H9 (cell line): ENCODE measurements at regions not wholly inside any gene's neighbourhood (a gene's known extent, or its start where the extent isn't known, plus 50 kb on each side); places are given as distances from the start of the nearest gene placed in this dataset.

Source experiments
- DNase-seq: peaks from one replicate; pipeline ENCODE4 v3.0.0-alpha.2; 2017
- H2AFZ ChIP-seq: one replicate; pipeline ENCODE4 v1.6.1; 2013; ENCODE audit warnings: mild to moderate bottlenecking, low read length, control low read depth, moderate library complexity
- H2AK5ac ChIP-seq: 2 replicates; pipeline ENCODE4 v1.6.1; 2013; ENCODE audit warnings: low read length, control low read depth, mixed read lengths; ENCODE audit not compliant: insufficient read length
- H2BK120ac ChIP-seq: one replicate; pipeline ENCODE4 v1.6.1; 2013; ENCODE audit warnings: low read depth, mild to moderate bottlenecking, low read length, control low read depth, inconsistent platforms; ENCODE audit not compliant: poor library complexity, severe bottlenecking
- H2BK12ac ChIP-seq: 2 replicates; pipeline ENCODE4 v1.6.1; 2013; ENCODE audit warnings: low read length, control low read depth, mixed read lengths, low read depth; ENCODE audit not compliant: insufficient read length
- H2BK15ac ChIP-seq: 2 replicates; pipeline ENCODE4 v1.6.1; 2013; ENCODE audit warnings: low read depth, low read length, control low read depth
- H2BK20ac ChIP-seq: one replicate; pipeline ENCODE4 v1.6.1; 2013; ENCODE audit warnings: low read depth, mild to moderate bottlenecking, low read length, control low read depth, inconsistent platforms; ENCODE audit not compliant: poor library complexity, severe bottlenecking
- H2BK5ac ChIP-seq: 2 replicates; pipeline ENCODE4 v1.6.1; 2013; ENCODE audit warnings: low read length, control low read depth, mixed read lengths; ENCODE audit not compliant: insufficient read length
- H3K14ac ChIP-seq: 2 replicates; pipeline ENCODE4 v1.6.1; 2013; ENCODE audit warnings: low read length, control low read depth; ENCODE audit not compliant: insufficient read depth
- H3K18ac ChIP-seq: 2 replicates; pipeline ENCODE4 v1.6.1; 2013; ENCODE audit warnings: low read depth, mild to moderate bottlenecking, mixed read lengths, low read length, control low read depth; ENCODE audit not compliant: insufficient read length
- H3K23ac ChIP-seq: 2 replicates; pipeline ENCODE4 v1.6.1; 2013; ENCODE audit warnings: low read length, control low read depth, mixed read lengths, low read depth; ENCODE audit not compliant: insufficient read length
- H3K23me2 ChIP-seq: 2 replicates; pipeline ENCODE4 v1.6.1; 2013; ENCODE audit warnings: low read depth, mild to moderate bottlenecking, mixed read lengths, low read length, control low read depth; ENCODE audit not compliant: insufficient read length, poor library complexity, severe bottlenecking
- H3K27ac ChIP-seq: 2 replicates; pipeline ENCODE4 v1.5.1; 2013; ENCODE audit warnings: low read length, control low read depth, mixed read lengths, low read depth; ENCODE audit not compliant: insufficient read length
- H3K27me3 ChIP-seq: 2 replicates; pipeline ENCODE4 v1.6.1; 2013; ENCODE audit warnings: low read length, control low read depth, inconsistent platforms; ENCODE audit not compliant: insufficient read depth
- H3K4ac ChIP-seq: 2 replicates; pipeline ENCODE4 v1.6.1; 2013; ENCODE audit warnings: low read depth, mild to moderate bottlenecking, control low read depth, inconsistent platforms, low read length, moderate library complexity
- H3K4me1 ChIP-seq: 2 replicates; pipeline ENCODE4 v1.6.1; 2013; ENCODE audit warnings: low read length, control low read depth, inconsistent platforms; ENCODE audit not compliant: insufficient read depth
- H3K4me2 ChIP-seq: 2 replicates; pipeline ENCODE4 v1.6.1; 2013; ENCODE audit warnings: low read length, control low read depth, mixed read lengths; ENCODE audit not compliant: insufficient read length, insufficient read depth
- H3K56ac ChIP-seq: 2 replicates; pipeline ENCODE4 v1.6.1; 2013; ENCODE audit warnings: low read depth, mild to moderate bottlenecking, mixed read lengths, low read length, control low read depth; ENCODE audit not compliant: insufficient read length
- H3K79me1 ChIP-seq: 2 replicates; pipeline ENCODE4 v1.6.1; 2013; ENCODE audit warnings: low read depth, mild to moderate bottlenecking, moderate library complexity, low read length, control low read depth, inconsistent platforms; ENCODE audit not compliant: insufficient read depth, poor library complexity, severe bottlenecking
- H3K79me2 ChIP-seq: 2 replicates; pipeline ENCODE4 v1.6.1; 2013; ENCODE audit warnings: low read length, control low read depth, inconsistent platforms; ENCODE audit not compliant: insufficient read depth
- H3K9ac ChIP-seq: 2 replicates; pipeline ENCODE4 v1.6.1; 2013; ENCODE audit warnings: low read length, control low read depth, mixed read lengths; ENCODE audit not compliant: insufficient read length; ENCODE audit errors: extremely low read depth
- H3K9me3 ChIP-seq: one replicate; pipeline ENCODE4 v1.6.1; 2013; ENCODE audit warnings: low read depth, low read length, inconsistent platforms; ENCODE audit not compliant: control insufficient read depth
- H3T11ph ChIP-seq: one replicate; pipeline ENCODE4 v1.6.1; 2013; ENCODE audit warnings: mild to moderate bottlenecking, low read length, control low read depth, inconsistent platforms
- H4K20me1 ChIP-seq: one replicate; pipeline ENCODE4 v1.6.1; 2013; ENCODE audit not compliant: control insufficient read depth, insufficient read length, insufficient read depth
- H4K5ac ChIP-seq: 2 replicates; pipeline ENCODE4 v1.6.1; 2013; ENCODE audit warnings: low read depth, mild to moderate bottlenecking, mixed read lengths, low read length, control low read depth; ENCODE audit not compliant: insufficient read length
- H4K8ac ChIP-seq: replicated peaks from 2 replicates; pipeline ENCODE4 v1.6.1; 2013; ENCODE audit warnings: low read length, control low read depth, mixed read lengths, low read depth; ENCODE audit not compliant: insufficient read length
- H4K91ac ChIP-seq: 2 replicates; pipeline ENCODE4 v1.6.1; 2013; ENCODE audit warnings: low read depth, mild to moderate bottlenecking, moderate library complexity, mixed read lengths, low read length, control low read depth; ENCODE audit not compliant: insufficient read length
- H3K27ac Mint-ChIP-seq, 3 experiments: 2 replicates in 2 of 3; 3 replicates in 1 of 3; pipeline ENCODE4 v1.8.0; 2020 to 2021; ENCODE audit warnings: mixed read lengths in 3 of 3, mild to moderate bottlenecking in 1 of 3, moderate library complexity in 1 of 3
- H3K27me3 Mint-ChIP-seq: 2 replicates; pipeline ENCODE4 v1.8.0; 2021; ENCODE audit warnings: low read depth, mild to moderate bottlenecking, moderate library complexity, mixed read lengths
- H3K36me3 Mint-ChIP-seq, 3 experiments: 2 replicates in 2 of 3; 3 replicates in 1 of 3; pipeline ENCODE4 v1.8.0; 2020 to 2021; ENCODE audit warnings: low read depth in 3 of 3, mixed read lengths in 3 of 3; ENCODE audit not compliant: insufficient read depth in 1 of 3
- H3K4me1 Mint-ChIP-seq, 2 experiments: 2 replicates each; pipeline ENCODE4 v1.8.0; 2020; ENCODE audit warnings: mixed read lengths in 2 of 2
- H3K4me3 Mint-ChIP-seq, 2 experiments: 2 replicates in 1 of 2; 3 replicates in 1 of 2; pipeline ENCODE4 v1.8.0; 2020 to 2021; ENCODE audit warnings: mild to moderate bottlenecking in 2 of 2, mixed read lengths in 2 of 2, moderate library complexity in 1 of 2
- H3K9me3 Mint-ChIP-seq, 2 experiments: 2 replicates in 1 of 2; 3 replicates in 1 of 2; pipeline ENCODE4 v1.8.0; 2020; ENCODE audit warnings: mild to moderate bottlenecking in 2 of 2, mixed read lengths in 2 of 2, moderate library complexity in 1 of 2
- CTCF ChIP-seq: fragments of 200-600 bp; sonication (generic); conservative IDR thresholded peaks from 3 replicates; pipeline ENCODE4 v1.8.0; 2021; ENCODE audit warnings: antibody characterized with exemption, mild to moderate bottlenecking
- WGBS: extraction: QIAGEN DNeasy Blood & Tissue Kit; methylation state at CpG from one replicate; pipeline ENCODE4 v1.1.7; 2013; ENCODE audit warnings: missing lambda C conversion rate, low lambda C conversion rate, mixed read lengths; ENCODE audit not compliant: insufficient read length; ENCODE audit errors: extremely low coverage; 5-methylcytosine and 5-hydroxymethylcytosine counted together

- no peaks in the 10 kb centered on the region for H3K27me3 ChIP-seq
- no peak overlapping the region for H4K8ac ChIP-seq
- H2AK5ac ChIP-seq: no peak overlapping the region
- H3T11ph ChIP-seq: no peak overlapping the region
- Mint-ChIP-seq H3K4me1 (no peaks in the 10 kb centered on the region), H3K27ac (no peak overlapping the region), H3K36me3 (peaks cover 5 to 9% (median 6%) of the 10 kb centered on the region in 3 experiments; a peak in 6 of 7 replicates), H3K9me3 (peaks cover 23 to 63% of the 10 kb centered on the region in 2 experiments), H3K27me3 (no peaks in the 10 kb centered on the region), H3K4me3 (no peak overlapping the region)
- H3K23me2 ChIP-seq: no peaks in the 10 kb centered on the region
- no peak overlapping the region for H2BK120ac ChIP-seq
- H4K91ac ChIP-seq: no peak overlapping the region
- no peaks in the 10 kb centered on the region for H3K79me1 ChIP-seq
- no peak overlapping the region for H3K4ac ChIP-seq
- WGBS: no CpG with 5 or more reads among the region's 2 CpGs
- no peak overlapping the region for H3K4me2 ChIP-seq
- H4K20me1 ChIP-seq: no peaks in the 10 kb centered on the region
- no peak overlapping the region for H3K18ac ChIP-seq
- no peaks in the 10 kb centered on the region for H3K79me2 ChIP-seq
- no peak overlapping the region for H3K23ac ChIP-seq
- no peak overlapping the region for H3K56ac ChIP-seq
- TF ChIP-seq CTCF: no peak
- no peak overlapping the region for H2BK12ac ChIP-seq
- no peak overlapping the region for H3K14ac ChIP-seq
- no peak overlapping the region for H4K5ac ChIP-seq
- H3K9me3 ChIP-seq: peaks cover 5% of the 10 kb centered on the region
- H2BK20ac ChIP-seq: no peak overlapping the region
- H3K4me1 ChIP-seq: no peaks in the 10 kb centered on the region
- no peak overlapping the region for H2BK5ac ChIP-seq
- no peak overlapping the region for H2AFZ ChIP-seq
- no peak for DNase-seq
- H3K27ac ChIP-seq: no peak overlapping the region
- no peak overlapping the region for H3K9ac ChIP-seq
- no peak overlapping the region for H2BK15ac ChIP-seq
Measured at GRCh38 chr3:14000556-14000955, 120.7 kb upstream of the WNT7A start.
